Stimulated activated CD8-positive, alpha-beta memory T cell treated with anti-CD3 and anti-CD28 coated beads, Interleukin-12 subunit alpha, Interleukin-12 subunit beta, amount 100 ng/mL, for 4 hours (primary cell): ENCODE measurements at regions not wholly inside any gene's neighbourhood (a gene's known extent, or its start where the extent isn't known, plus 50 kb on each side); places are given as distances from the start of the nearest gene placed in this dataset.

ENCODE experiments used
- DNase-seq: peaks from one replicate; pipeline ENCODE4 v3.0.0-alpha.2; 2020; ENCODE audit warnings: low read depth

- DNase-seq = no peak
Observed at GRCh38 chr5:118043531-118043930, 944.8 kb downstream of the DTWD2 start.

DNA sequence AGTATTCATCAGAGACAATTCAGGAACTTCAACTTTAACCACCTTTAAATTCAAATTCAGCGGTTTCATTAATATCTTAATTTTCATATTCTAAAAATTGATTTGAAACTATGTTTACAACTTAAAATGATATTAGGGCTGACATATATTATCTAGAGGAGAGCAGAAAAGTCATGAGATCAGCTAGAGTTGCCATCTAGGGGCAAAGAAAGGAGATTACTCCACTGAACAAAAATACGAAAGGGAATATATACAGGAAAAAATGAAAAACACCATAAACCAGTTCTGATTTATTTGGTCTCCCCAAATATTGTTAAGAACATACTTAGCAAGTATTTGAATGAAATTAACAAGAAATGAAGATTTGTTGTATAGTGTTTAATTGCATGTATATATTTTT, 946.3 kb downstream of the DTWD2 start:
- no peak for DNase-seq

DNA sequence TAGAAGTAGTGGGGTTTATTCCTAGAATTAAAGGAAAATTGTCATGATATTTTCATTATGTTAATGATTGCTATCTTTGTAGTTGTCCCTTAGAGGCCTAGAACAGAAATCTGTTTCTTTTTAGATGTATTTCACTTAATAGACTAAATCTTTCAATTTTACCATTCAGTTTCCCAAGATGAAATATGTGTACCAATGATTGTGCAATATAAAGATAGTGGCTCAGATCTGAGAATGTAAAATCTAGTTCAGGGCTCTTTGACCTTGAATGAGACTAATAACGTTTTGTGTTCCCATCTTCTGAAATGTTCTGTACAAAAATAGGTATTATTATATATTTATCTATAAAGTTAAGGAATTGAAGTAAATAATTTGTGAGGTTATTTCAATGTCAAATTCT, 947.9 kb downstream of the DTWD2 start:
- no peak for DNase-seq

- no peak for DNase-seq
Observed at GRCh38 chr5:118033686-118034338, 954.5 kb downstream of the DTWD2 start.

DNA sequence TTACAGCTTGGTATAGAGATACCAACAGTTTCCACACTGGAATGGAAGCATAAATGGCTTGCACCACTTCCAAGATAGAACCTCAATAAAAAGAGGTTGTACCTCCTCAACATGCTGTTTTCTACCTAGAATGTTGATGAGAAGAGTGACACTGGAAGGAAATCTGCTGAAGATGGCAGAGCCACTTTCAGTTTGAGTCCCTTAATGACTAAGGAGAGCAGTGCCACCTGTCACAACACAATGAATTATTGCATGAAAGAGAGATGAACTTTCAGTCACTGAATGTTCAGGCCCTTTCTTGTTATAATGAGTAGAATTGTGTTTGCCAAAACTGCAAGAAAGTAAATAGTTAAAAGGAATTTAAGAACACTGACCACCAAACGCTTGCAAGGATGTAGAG, 958.5 kb downstream of the DTWD2 start:
- DNase-seq = no peak

- DNase-seq = no peak
Observed at GRCh38 chr5:118022062-118022461, 966.3 kb downstream of the DTWD2 start.

- DNase-seq = no peak
Observed at GRCh38 chr5:118017536-118017935, 970.8 kb downstream of the DTWD2 start.

GRCh38 chr5:118016396-118016795, 972.0 kb downstream of the DTWD2 start:
- no peak for DNase-seq

GRCh38 chr5:118015511-118015910, 972.8 kb downstream of the DTWD2 start:
- DNase-seq = no peak

DNA sequence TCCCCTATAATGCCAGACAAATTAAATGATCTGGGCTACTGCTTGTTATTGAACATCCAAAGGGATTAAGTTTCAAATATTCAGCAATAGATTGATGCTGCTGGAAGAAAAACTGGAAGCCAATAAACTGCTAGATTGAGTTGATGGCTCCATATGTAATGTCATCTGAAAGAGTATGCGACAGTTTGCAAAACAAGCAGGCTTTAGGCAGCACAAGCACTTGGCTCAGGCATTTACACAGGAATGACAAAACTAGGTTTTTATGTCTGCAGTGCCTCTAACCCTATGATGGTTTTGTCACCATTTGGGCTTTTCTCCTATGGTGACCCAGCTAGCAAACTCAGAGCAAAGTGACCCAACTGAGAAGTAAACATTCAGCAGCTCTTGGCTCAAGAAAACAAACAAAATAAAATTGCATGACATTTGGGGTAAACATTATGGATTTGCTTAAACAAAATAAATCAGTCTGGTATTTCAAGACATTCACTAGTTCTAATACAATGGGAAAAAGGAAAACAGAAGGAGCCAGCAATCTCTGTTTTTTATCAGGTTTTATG, 978.5 kb downstream of the DTWD2 start:
- no peak for DNase-seq

DNA sequence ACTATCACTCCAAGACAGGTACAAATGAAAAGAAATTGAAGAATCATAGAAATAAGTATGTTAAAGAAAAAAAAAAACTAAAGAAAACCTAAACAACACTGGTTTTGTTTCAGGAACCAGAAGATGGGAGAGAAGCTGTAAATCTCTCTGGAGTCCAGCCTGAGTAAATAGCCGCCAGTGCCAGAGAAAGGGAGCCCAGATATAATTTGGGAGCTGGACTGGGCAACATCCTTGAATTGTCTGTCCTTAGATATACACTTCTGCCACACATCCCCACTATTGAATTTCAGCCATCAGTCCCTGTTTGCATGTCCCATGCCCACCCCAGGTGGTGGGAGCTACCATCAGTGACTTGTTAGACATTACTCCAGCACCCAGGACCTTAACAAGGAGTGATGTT, 979.6 kb downstream of the DTWD2 start:
- no peak for DNase-seq

GRCh38 chr5:118007262-118007661, 981.1 kb downstream of the DTWD2 start:
- no peak for DNase-seq

DNA sequence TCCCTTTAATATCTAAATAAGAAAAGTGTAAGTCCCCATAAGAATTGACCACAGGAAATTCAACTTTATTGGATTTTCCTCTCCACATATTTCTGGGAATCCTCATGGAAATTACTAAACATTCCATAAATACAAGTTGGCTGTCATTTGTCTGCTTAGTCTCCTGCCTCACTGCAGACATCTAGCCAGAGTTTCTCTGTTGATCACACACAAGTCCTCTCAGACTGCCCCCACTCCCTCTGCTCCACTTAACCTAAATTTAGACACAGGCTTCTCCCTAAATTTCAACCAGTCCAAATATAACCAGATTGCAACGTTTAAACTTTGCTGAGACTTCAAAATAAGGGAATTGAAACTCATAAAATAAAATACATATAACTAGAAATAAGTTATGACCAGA, 982.1 kb downstream of the DTWD2 start:
- no peak for DNase-seq

DNA sequence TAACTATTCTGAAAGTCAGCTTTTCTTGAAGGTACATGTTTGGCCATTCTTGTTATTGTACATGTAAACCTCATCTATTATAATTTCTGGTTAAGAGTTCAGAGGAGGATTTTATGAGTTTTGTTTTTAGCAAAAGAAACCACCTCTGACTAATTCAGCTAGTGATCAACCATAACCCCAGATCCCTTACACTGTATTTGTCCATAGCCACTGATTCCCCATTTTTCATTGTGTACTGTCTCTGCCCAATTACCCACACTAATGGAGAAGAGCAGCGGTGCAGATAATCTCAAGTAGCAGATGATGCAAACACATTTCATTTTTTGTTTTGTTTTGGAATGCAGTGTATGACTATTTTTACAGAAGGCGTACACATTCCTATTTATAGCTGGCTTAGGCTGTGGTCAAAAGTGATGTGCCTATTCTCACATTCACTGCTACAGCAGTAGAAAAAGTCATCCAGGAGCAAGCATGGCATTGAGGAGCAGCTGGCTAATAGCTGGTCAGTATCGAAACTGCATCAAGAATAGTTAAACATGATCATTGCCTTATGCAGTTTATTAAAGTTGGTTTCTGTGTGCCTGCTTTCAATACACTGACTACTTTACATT, 988.3 kb downstream of the DTWD2 start:
- DNase-seq = no peak

DNA sequence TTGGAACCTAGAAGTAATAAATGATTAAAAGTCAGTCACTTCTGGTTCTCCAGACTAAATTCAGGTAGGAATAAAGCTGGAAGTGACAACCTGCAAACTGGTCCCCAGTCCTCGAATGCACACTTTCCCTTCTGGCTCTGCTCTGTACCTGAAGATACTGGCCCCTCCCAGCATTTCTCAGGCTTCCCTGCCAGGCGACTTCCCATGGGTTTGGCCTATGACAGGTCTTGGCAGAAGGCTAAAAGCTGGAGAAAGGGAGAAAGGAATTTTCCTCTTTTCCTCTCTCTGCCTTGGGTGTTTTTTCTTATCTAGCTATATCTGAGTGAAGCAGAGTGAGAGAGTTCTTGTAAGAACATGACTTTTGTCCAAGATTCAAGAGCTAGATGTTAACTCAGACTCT, 1005.7 kb downstream of the DTWD2 start:
- DNase-seq = no peak

- DNase-seq = no peak
Observed at GRCh38 chr5:117973785-117974184, 1014.6 kb downstream of the DTWD2 start.

GRCh38 chr5:117955831-117956230, 1032.5 kb downstream of the DTWD2 start:
- no peak for DNase-seq

GRCh38 chr5:117954331-117954730, 1034.0 kb downstream of the DTWD2 start:
- DNase-seq = no peak

GRCh38 chr5:117953272-117953671, 1035.1 kb downstream of the DTWD2 start:
- DNase-seq = no peak

- DNase-seq = no peak
Observed at GRCh38 chr5:117947836-117948235, 1040.5 kb downstream of the DTWD2 start.

DNA sequence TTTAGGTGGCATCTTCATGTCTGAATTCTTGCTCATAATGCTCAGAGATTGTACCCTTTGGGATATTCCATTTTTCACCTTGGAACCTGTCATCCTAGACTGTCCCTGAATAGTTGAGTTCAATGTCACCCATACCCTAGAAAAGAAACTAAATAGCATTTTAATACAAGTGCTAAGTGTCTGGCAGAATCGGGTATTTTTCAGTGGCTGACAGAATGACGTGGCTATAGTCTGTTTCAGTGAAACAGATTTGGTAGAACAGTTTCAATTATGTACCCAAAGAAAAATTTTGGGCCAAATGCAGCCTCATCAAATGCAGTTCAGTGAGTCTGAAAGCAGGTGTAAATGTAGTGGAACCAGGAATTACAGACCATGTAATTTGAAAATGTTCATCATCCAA, 1041.2 kb downstream of the DTWD2 start:
- DNase-seq = no peak

GRCh38 chr5:117945258-117945657, 1043.1 kb downstream of the DTWD2 start:
- DNase-seq = no peak

- DNase-seq = no peak
Observed at GRCh38 chr5:117943541-117943940, 1044.8 kb downstream of the DTWD2 start.
